Adrenal gland (tissue), 9 donors: ENCODE measurements at regions not wholly inside any gene's neighbourhood (a gene's known extent, or its start where the extent isn't known, plus 50 kb on each side); places are given as distances from the start of the nearest gene placed in this dataset.
A peak's percentile ranks its signal among the peaks of the same experiment; 100 is the strongest.

Experiments used
- DNase-seq, 7 donors: peaks; one replicate each; pipeline ENCODE4 v3.0.0-alpha.2; 2019 to 2020
- H3K27ac ChIP-seq, 5 donors: fragments of 200-600 bp; sonication (generic) in 4 of 5; 1 replicate in 3 of 5; 2 replicates in 2 of 5; pipeline versions ENCODE4 v1.5.1 to v1.8.0; 2016 to 2020; ENCODE audit warnings: mild to moderate bottlenecking in 1 of 5
- H3K27me3 ChIP-seq: fragments of 200-600 bp; 2 replicates; pipeline ENCODE4 v1.8.0; 2021
- H3K36me3 ChIP-seq, 2 donors: fragments of 200-600 bp; replicated peaks in 1 of 2; 1 replicate in 1 of 2; 2 replicates in 1 of 2; pipeline versions ENCODE4 v1.5.1 to v1.8.0; 2018 to 2022
- H3K4me1 ChIP-seq, 2 donors: fragments of 200-600 bp; replicated peaks in 1 of 2; 1 replicate in 1 of 2; 2 replicates in 1 of 2; pipeline versions ENCODE4 v1.5.1 to v1.8.0; 2018 to 2021
- H3K4me3 ChIP-seq, 4 donors: fragments of 200-600 bp; sonication (generic) in 3 of 4; one replicate each; pipeline ENCODE4 v1.5.1; 2016 to 2018
- H3K9me3 ChIP-seq, 3 donors: fragments of 200-600 bp; sonication (generic) in 1 of 3; replicated peaks in 1 of 3; 1 replicate in 2 of 3; 2 replicates in 1 of 3; pipeline versions ENCODE4 v1.5.1 to v1.8.0; 2016 to 2021
- POLR2A ChIP-seq, 2 donors: fragments of 450-650 bp; IDR thresholded peaks; one replicate each; pipeline ENCODE4 v1.6.1; 2017; ENCODE audit warnings: antibody characterized with exemption in 2 of 2, mild to moderate bottlenecking in 2 of 2, moderate library complexity in 1 of 2
- WGBS, 4 donors: extraction: QIAGEN DNeasy Blood & Tissue Kit in 2 of 4; methylation state at CpG; one replicate each; pipeline versions ENCODE4 v1.1.5 to v1.1.7; 2013 to 2017; 5-methylcytosine and 5-hydroxymethylcytosine counted together
- intact Hi-C, 2 donors: fragments of 100-400 bp; cut with DNase I; formaldehyde crosslinking; loops; one replicate each; pipeline versions ENCODE4 v1.14.1 to v1.15.0; 2022 to 2023
- TF ChIP-seq, protein P1 (sequence below), 6 experiments: fragments of 450-650 bp in 4 of 6; fragments of 200-600 bp in 2 of 6; sonication (generic) in 1 of 6; IDR thresholded peaks; 1 replicate in 5 of 6; 2 replicates in 1 of 6; pipeline versions ENCODE4 v1.5.1 to v1.8.0; 2016 to 2021; ENCODE audit warnings: antibody characterized with exemption in 6 of 6, mild to moderate bottlenecking in 2 of 6, moderate library complexity in 1 of 6
- donor health status: healthy with polysubstance abuse.
- donor health status: Bipolar disorder and iron deficiency.
- donor health status: DM: yes; HTN: yes; CAD: no.
- donor health status: DM: no; HTN: no; CAD: no.
- donor health status: DM: no; HTN: no; CAD: no.

DNA sequence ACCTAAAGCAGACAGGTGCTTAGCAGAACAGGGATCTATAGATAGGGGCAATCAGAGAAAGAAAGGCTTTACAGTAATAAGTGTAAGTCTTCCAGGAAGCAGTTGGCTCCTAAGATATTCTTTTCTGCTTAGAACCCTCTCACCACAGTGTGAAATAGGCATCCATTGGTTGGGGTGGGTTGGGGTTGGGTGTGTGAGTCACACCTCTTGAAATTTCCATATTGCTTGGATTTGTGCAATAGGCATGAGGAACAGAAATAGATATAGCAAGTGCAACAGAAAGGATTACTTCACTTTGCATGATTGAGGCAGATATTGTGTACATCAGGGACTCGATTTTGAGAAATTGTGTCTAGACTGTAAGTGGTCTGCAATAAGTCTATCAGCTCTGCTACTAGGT, 200.1 kb upstream of the GAP43 start:
- no peak for DNase-seq
- H3K27ac ChIP-seq: no peak overlapping the region
- H3K36me3 ChIP-seq: no peaks in the 10 kb centered on the region
- no peaks in the 10 kb centered on the region for H3K9me3 ChIP-seq
- WGBS, 4 donors: 65 to 92% (median 79%) methylated on average over 1 of the region's 1 CpG
- intact Hi-C loops: no loop called here
- no peak overlapping the region for H3K4me3 ChIP-seq
- no peaks in the 10 kb centered on the region for H3K27me3 ChIP-seq
- TF ChIP-seq, protein P1, sequence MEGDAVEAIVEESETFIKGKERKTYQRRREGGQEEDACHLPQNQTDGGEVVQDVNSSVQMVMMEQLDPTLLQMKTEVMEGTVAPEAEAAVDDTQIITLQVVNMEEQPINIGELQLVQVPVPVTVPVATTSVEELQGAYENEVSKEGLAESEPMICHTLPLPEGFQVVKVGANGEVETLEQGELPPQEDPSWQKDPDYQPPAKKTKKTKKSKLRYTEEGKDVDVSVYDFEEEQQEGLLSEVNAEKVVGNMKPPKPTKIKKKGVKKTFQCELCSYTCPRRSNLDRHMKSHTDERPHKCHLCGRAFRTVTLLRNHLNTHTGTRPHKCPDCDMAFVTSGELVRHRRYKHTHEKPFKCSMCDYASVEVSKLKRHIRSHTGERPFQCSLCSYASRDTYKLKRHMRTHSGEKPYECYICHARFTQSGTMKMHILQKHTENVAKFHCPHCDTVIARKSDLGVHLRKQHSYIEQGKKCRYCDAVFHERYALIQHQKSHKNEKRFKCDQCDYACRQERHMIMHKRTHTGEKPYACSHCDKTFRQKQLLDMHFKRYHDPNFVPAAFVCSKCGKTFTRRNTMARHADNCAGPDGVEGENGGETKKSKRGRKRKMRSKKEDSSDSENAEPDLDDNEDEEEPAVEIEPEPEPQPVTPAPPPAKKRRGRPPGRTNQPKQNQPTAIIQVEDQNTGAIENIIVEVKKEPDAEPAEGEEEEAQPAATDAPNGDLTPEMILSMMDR (IDR thresholded peaks at IDR 0.05): no peak
- no peak for TF ChIP-seq POLR2A (IDR thresholded peaks at IDR 0.05)
- no peaks in the 10 kb centered on the region for H3K4me1 ChIP-seq

DNA sequence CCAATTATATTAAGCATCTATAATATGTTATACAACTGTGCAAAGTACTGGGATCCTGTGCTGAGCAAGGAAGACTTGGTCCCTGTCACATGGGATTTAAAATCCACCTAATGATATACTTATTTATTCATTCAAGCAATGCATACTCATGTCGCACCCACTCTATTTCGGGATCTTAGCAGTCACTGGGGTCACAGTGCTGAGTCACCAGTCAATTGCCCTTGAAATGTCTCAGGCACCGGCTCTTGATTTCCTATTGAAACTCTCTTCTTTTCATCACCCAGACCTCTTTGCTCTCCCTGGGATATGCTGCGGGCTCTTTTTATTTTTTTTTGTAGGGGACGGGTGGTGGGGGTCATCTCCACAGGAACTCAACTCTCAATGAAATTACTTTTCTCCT, 194.5 kb upstream of the GAP43 start:
- intact Hi-C loops: no loop called here
- no peaks in the 10 kb centered on the region for H3K27me3 ChIP-seq
- DNase-seq: peak; percentile 43 to 73 (median 59)
- 36 to 48% (median 40%) methylated on average over 5 of the region's 5 CpGs for WGBS, 4 donors
- H3K27ac ChIP-seq: no peak overlapping the region
- no peaks in the 10 kb centered on the region for H3K36me3 ChIP-seq
- H3K9me3 ChIP-seq: no peaks in the 10 kb centered on the region
- H3K4me3 ChIP-seq: no peak overlapping the region
- peaks cover 4 to 11% of the 10 kb centered on the region in 2 donors for H3K4me1 ChIP-seq
- TF ChIP-seq, protein P1 (IDR thresholded peaks at IDR 0.05): no peak
- TF ChIP-seq POLR2A (IDR thresholded peaks at IDR 0.05): no peak

DNA sequence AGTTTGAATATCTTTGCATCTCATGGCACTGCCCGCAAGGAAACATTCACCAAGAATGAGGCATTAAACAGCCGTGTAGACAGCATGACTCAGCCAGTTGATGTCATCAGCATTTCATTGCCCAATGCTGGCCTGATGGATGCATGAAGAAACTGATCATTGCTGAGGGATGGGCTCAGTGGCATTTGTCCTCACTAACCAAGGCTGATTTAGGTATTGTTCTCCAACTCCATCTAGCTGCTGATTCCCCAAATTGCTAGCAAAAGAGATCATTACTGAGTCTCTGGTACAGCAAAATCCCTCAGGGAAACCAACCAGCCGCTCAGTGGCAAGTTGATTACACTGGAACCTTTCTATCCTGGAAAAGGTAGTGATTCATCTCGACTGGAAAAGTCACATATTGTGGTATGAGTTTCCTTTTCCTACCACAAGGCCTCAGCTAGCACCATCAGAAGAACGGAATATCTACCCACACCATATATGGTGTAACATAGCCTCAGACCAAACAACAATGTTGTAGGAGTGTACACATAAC, 186.5 kb upstream of the GAP43 start:
- H3K4me1 ChIP-seq: no peaks in the 10 kb centered on the region
- no peaks in the 10 kb centered on the region for H3K9me3 ChIP-seq
- no peak overlapping the region for H3K4me3 ChIP-seq
- H3K27ac ChIP-seq: no peak overlapping the region
- TF ChIP-seq POLR2A (IDR thresholded peaks at IDR 0.05): no peak
- TF ChIP-seq, protein P1 (IDR thresholded peaks at IDR 0.05): peak in 4 of 6 experiments; percentile 19 to 40 (median 27)
- intact Hi-C loops: no loop called here
- H3K27me3 ChIP-seq: no peaks in the 10 kb centered on the region
- DNase-seq: peak; percentile 28 to 70 (median 62)
- H3K36me3 ChIP-seq: no peaks in the 10 kb centered on the region
- WGBS, 4 donors: 47 to 59% (median 54%) methylated on average over 5 of the region's 5 CpGs

DNA sequence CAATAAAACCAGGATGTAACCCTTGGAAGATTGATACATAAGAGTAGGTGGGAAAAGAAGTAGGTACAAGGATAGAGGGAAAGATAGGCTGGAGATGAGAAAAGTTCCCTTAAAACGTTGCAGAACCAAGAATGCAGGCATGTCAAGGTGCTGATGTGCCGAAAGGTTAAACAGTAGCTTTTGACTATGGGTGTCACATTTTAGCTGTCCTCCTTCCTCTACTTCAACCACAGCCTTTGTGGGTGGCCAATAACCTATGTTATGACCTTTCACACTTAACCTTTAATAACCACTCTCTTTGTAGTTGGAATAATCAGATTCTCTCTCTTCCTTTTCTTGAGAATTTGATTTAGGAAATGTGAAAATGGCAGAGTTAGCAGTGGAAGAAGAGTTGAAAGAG, 184.5 kb upstream of the GAP43 start:
- Histone ChIP-seq H3K4me3 (no peak overlapping the region), H3K27ac (no peak overlapping the region), H3K9me3 (no peaks in the 10 kb centered on the region), H3K36me3 (no peaks in the 10 kb centered on the region), H3K4me1 (no peaks in the 10 kb centered on the region), H3K27me3 (no peaks in the 10 kb centered on the region)
- no peak for TF ChIP-seq POLR2A (IDR thresholded peaks at IDR 0.05)
- TF ChIP-seq, protein P1 (IDR thresholded peaks at IDR 0.05): no peak
- intact Hi-C loops: no loop called here
- WGBS, 4 donors: 81 to 88% (median 84%) methylated on average over 2 of the region's 2 CpGs
- DNase-seq: no peak
